ENCODE measurements at regions not wholly inside any gene's neighbourhood (a gene's known extent, or its start where the extent isn't known, plus 50 kb on each side); places are given as distances from the start of the nearest gene placed in this dataset.
"Not testable (repeated sequence)": the region's sequence is repeated elsewhere in the genome, so short reads cannot be mapped to it uniquely, and the experiment has no call there.

GRCh38 chr6:150491131-150491810 is 108.4 kb upstream of the PLEKHG1 start:
- Histone ChIP-seq H3K9me3 (no peaks in the 10 kb centered on the region), H3K27me3 (no peaks in the 10 kb centered on the region), H3K36me3 (no peaks in the 10 kb centered on the region), H3K27ac (replicated peaks in 1 of 4) (no peak overlapping the region), H3K4me1 (peaks cover 0 to 4% (median 0%) of the 10 kb centered on the region in 4 donors), H3K4me3 (no peak overlapping the region)
- peak; percentile 74 for DNase-seq (ENCODE audit: extremely low spot score)
- 86% methylated on average over 4 of the region's 5 CpGs for WGBS
- intact Hi-C loops (cut with DNase I) = no loop called here
- TF ChIP-seq CTCF (IDR thresholded peaks at IDR 0.05) = no peak
- TF ChIP-seq EP300 (IDR thresholded peaks at IDR 0.05) = no peak
- TF ChIP-seq POLR2AphosphoS5 (IDR thresholded peaks at IDR 0.05) = no peak
- no peak for TF ChIP-seq POLR2A (IDR thresholded peaks at IDR 0.05; ENCODE audit: low read depth)

- no peak for TF ChIP-seq CTCF (IDR thresholded peaks at IDR 0.05)
- WGBS = 60% methylated on average over 2 of the region's 2 CpGs
- H3K4me1 ChIP-seq = peaks cover 0 to 4% (median 0%) of the 10 kb centered on the region in 4 donors
- intact Hi-C loops (cut with DNase I) = no loop called here
- DNase-seq (ENCODE audit: extremely low spot score) = peak; percentile 72
- no peaks in the 10 kb centered on the region for H3K36me3 ChIP-seq
- H3K9me3 ChIP-seq = no peaks in the 10 kb centered on the region
- H3K4me3 ChIP-seq = no peak overlapping the region
- H3K27ac ChIP-seq (replicated peaks in 1 of 4) = no peak overlapping the region
- H3K27me3 ChIP-seq = no peaks in the 10 kb centered on the region
Measured at GRCh38 chr6:150491811-150492172, 107.9 kb upstream of the PLEKHG1 start.

GRCh38 chr6:150492507-150492906 is 107.2 kb upstream of the PLEKHG1 start:
- intact Hi-C loops (cut with DNase I) = no loop called here
- TF ChIP-seq CTCF (IDR thresholded peaks at IDR 0.05) (no peak), POLR2AphosphoS5 (IDR thresholded peaks at IDR 0.05) (no peak)
- no peaks in the 10 kb centered on the region for H3K27me3 ChIP-seq
- H3K9me3 ChIP-seq = no peaks in the 10 kb centered on the region
- no peaks in the 10 kb centered on the region for H3K36me3 ChIP-seq
- H3K27ac ChIP-seq (replicated peaks in 1 of 4) = no peak overlapping the region
- H3K4me1 ChIP-seq = peaks cover 0 to 4% (median 0%) of the 10 kb centered on the region in 4 donors
- peak; percentile 53 for DNase-seq (ENCODE audit: extremely low spot score)
- 100% methylated on average over 2 of the region's 2 CpGs for WGBS
- H3K4me3 ChIP-seq = no peak overlapping the region

GRCh38 chr6:150492941-150493340 is 106.7 kb upstream of the PLEKHG1 start:
- 53% methylated on average over 7 of the region's 7 CpGs for WGBS
- H3K4me3 ChIP-seq = no peak overlapping the region
- no peaks in the 10 kb centered on the region for H3K27me3 ChIP-seq
- no peaks in the 10 kb centered on the region for H3K36me3 ChIP-seq
- intact Hi-C loops (cut with DNase I) = no loop called here
- peak; percentile 68 for DNase-seq (ENCODE audit: extremely low spot score)
- H3K9me3 ChIP-seq = no peaks in the 10 kb centered on the region
- H3K27ac ChIP-seq (replicated peaks in 1 of 4) = no peak overlapping the region
- peaks cover 0 to 4% (median 0%) of the 10 kb centered on the region in 4 donors for H3K4me1 ChIP-seq
- TF ChIP-seq POLR2AphosphoS5 (IDR thresholded peaks at IDR 0.05) = no peak
- no peak for TF ChIP-seq EP300 (IDR thresholded peaks at IDR 0.05)
- no peak for TF ChIP-seq CTCF (IDR thresholded peaks at IDR 0.05)
- TF ChIP-seq POLR2A (IDR thresholded peaks at IDR 0.05; ENCODE audit: low read depth) = no peak

GRCh38 chr6:150493552-150493951 is 106.1 kb upstream of the PLEKHG1 start:
- H3K9me3 ChIP-seq; DNase-seq (ENCODE audit: extremely low spot score); H3K4me1 ChIP-seq; H3K4me3 ChIP-seq; H3K36me3 ChIP-seq; H3K27me3 ChIP-seq; H3K27ac ChIP-seq (replicated peaks in 1 of 4); intact Hi-C loops (cut with DNase I): not testable (repeated sequence)
- 86% methylated on average over 2 of the region's 2 CpGs for WGBS

Data from esophagus muscularis mucosa (tissue), 4 donors.